ENCODE measurements at regions not wholly inside any gene's neighbourhood (a gene's known extent, or its start where the extent isn't known, plus 50 kb on each side); places are given as distances from the start of the nearest gene placed in this dataset.

GRCh38 chr17:54180950-54181349, 358.2 kb downstream of the KIF2B start (continued):
- TF ChIP-seq CHD7 (IDR thresholded peaks at IDR 0.05; ENCODE audit: insufficient replicate concordance, low read length) = no peak
- TF ChIP-seq BRCA1 (IDR thresholded peaks at IDR 0.05; ENCODE audit: low read depth, low read length) = no peak
- TF ChIP-seq FOSL1 (IDR thresholded peaks at IDR 0.05; ENCODE audit: insufficient read depth, low read depth, low read length) = no peak
